ENCODE measurements at regions not wholly inside any gene's neighbourhood (a gene's known extent, or its start where the extent isn't known, plus 50 kb on each side); places are given as distances from the start of the nearest gene placed in this dataset.

DNA sequence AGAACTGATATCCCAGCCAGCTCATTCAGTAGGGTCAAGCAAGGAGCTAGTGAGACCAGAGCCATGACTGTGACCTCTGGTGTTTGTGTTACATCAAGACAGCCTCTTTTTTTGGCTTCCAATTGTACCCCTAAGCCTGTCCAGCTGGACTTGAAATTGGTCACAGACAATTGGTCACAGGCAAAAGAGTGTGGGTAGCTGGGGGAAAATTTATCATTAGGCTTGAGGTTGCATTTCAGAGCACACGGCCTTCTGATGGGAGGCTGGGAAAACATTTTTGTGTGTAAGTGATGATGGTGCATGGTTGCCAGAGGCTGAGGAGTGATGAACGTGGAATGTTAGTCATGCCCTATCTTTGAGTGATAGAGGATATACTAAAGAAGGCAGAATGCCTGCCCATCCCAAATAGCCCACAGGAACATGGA lies 285.1 kb upstream of the SLC14A2 start:
- TF ChIP-seq, protein P1, sequence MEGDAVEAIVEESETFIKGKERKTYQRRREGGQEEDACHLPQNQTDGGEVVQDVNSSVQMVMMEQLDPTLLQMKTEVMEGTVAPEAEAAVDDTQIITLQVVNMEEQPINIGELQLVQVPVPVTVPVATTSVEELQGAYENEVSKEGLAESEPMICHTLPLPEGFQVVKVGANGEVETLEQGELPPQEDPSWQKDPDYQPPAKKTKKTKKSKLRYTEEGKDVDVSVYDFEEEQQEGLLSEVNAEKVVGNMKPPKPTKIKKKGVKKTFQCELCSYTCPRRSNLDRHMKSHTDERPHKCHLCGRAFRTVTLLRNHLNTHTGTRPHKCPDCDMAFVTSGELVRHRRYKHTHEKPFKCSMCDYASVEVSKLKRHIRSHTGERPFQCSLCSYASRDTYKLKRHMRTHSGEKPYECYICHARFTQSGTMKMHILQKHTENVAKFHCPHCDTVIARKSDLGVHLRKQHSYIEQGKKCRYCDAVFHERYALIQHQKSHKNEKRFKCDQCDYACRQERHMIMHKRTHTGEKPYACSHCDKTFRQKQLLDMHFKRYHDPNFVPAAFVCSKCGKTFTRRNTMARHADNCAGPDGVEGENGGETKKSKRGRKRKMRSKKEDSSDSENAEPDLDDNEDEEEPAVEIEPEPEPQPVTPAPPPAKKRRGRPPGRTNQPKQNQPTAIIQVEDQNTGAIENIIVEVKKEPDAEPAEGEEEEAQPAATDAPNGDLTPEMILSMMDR (conservative IDR thresholded peaks at IDR 0.05): no peak
- TF ChIP-seq ZFX (IDR thresholded peaks at IDR 0.05): no peak

All from C4-2B (cell line).